ENCODE measurements at regions not wholly inside any gene's neighbourhood (a gene's known extent, or its start where the extent isn't known, plus 50 kb on each side); places are given as distances from the start of the nearest gene placed in this dataset.

GRCh38 chr16:51637770-51638094 is 486.7 kb upstream of the SALL1 start:
- no peak for TF ChIP-seq CTCF (IDR thresholded peaks at IDR 0.05)
- no peak for TF ChIP-seq POLR2A (IDR thresholded peaks at IDR 0.05)

Measured in breast epithelium (tissue), 3 donors.